AG04449 (cell line): ENCODE measurements at regions not wholly inside any gene's neighbourhood (a gene's known extent, or its start where the extent isn't known, plus 50 kb on each side); places are given as distances from the start of the nearest gene placed in this dataset.

ENCODE experiments used
- CTCF ChIA-PET: fragments of 350-600 bp; formaldehyde crosslinking; extraction: SDS; loops from one replicate; lab custom pipeline; 2021; ENCODE audit warnings: antibody characterized with exemption; lab: Yijun Ruan, JAX
- POLR2A ChIA-PET: fragments of 400-600, 350-600 bp; formaldehyde crosslinking; extraction: SDS; loops from one replicate; lab custom pipeline; 2020; ENCODE audit warnings: antibody characterized with exemption, inconsistent platforms; lab: Yijun Ruan, JAX
- DNase-seq: peaks from one replicate; pipeline ENCODE4 v3.0.0-alpha.2; 2010; ENCODE audit warnings: low read depth, low spot score
- H3K4me3 ChIP-seq: 2 replicates; pipeline ENCODE4 v1.5.1; 2011; ENCODE audit warnings: low read depth, mild to moderate bottlenecking, control low read depth, low read length
- TF ChIP-seq, protein P1 (sequence below): IDR thresholded peaks from one replicate; pipeline ENCODE4 v1.5.1; 2011; ENCODE audit warnings: mild to moderate bottlenecking, moderate library complexity, low read length, control low read depth, inconsistent platforms; ENCODE audit not compliant: insufficient read depth; ENCODE audit errors: missing control alignments

DNA sequence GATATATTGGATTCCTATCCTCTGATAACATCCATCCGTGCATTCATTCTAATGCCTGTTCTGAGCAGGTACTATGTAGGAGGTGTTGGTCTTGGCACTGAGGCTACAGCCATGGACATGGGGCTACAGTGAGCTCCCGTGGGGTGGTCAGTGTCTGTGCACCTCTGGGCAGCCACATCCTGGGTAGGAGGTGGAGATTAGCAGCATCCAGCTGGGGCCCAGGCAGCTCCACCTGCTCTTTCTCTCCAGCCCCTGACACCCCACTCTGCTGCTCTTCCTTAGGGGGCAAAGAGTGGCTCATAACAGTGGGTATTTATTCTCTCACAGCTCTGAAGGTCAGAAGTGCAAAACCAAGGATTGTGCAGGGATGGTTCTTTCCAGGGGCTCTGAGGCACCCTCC is 292.0 kb upstream of the SFSWAP start:
- no peak for DNase-seq
- H3K4me3 ChIP-seq = no peak overlapping the region
- ChIA-PET CTCF (no interaction called here), POLR2A (no interaction called here)
- TF ChIP-seq, protein P1, sequence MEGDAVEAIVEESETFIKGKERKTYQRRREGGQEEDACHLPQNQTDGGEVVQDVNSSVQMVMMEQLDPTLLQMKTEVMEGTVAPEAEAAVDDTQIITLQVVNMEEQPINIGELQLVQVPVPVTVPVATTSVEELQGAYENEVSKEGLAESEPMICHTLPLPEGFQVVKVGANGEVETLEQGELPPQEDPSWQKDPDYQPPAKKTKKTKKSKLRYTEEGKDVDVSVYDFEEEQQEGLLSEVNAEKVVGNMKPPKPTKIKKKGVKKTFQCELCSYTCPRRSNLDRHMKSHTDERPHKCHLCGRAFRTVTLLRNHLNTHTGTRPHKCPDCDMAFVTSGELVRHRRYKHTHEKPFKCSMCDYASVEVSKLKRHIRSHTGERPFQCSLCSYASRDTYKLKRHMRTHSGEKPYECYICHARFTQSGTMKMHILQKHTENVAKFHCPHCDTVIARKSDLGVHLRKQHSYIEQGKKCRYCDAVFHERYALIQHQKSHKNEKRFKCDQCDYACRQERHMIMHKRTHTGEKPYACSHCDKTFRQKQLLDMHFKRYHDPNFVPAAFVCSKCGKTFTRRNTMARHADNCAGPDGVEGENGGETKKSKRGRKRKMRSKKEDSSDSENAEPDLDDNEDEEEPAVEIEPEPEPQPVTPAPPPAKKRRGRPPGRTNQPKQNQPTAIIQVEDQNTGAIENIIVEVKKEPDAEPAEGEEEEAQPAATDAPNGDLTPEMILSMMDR = no peak

GRCh38 chr12:131420867-131421447 is 289.9 kb upstream of the SFSWAP start:
- H3K4me3 ChIP-seq = no peak overlapping the region
- DNase-seq = no peak
- CTCF ChIA-PET = no interaction called here
- TF ChIP-seq, protein P1 = no peak
- POLR2A ChIA-PET = no interaction called here

DNA sequence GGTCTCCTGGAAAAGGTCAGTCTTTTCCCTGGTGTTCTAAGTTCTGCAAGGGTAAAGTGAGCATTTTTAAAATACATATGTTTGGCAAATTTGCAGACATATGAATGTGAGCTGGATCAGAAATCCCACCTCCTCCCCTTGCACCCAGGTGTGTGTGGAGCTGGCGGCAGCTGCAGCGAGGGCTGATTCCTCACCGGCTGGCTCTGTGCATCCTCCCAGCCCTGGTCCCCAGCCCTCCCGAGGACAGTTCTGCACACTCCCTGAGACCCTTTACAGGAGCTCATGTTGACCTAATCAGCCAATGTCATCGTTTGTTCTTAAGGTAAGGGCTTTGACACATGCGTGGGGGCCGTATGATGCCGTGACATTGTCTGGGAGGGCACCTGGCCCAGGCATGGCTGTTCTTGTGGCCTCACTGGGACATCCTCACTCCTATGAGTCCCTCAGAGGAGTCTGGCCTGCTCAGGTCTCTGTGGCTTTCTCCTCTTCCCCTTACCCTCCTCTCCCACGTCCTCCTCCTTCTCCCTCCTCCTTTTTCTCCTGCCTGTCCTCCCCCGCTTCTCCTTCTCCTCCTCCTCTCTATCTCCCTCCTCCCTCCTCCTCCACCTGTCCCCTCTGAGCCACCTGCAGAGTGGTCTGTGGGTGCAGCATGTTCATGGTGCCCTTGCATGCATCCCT is 289.2 kb upstream of the SFSWAP start:
- DNase-seq = no peak
- POLR2A ChIA-PET = no interaction called here
- no peak overlapping the region for H3K4me3 ChIP-seq
- CTCF ChIA-PET = no interaction called here
- TF ChIP-seq, protein P1 = no peak

- ChIA-PET CTCF (no interaction called here), POLR2A (no interaction called here)
- no peak overlapping the region for H3K4me3 ChIP-seq
- TF ChIP-seq, protein P1 = no peak
- DNase-seq = no peak
Observed at GRCh38 chr12:131422187-131422520, 288.7 kb upstream of the SFSWAP start.

GRCh38 chr12:131422744-131423143 is 288.1 kb upstream of the SFSWAP start:
- TF ChIP-seq, protein P1 = no peak
- CTCF ChIA-PET = no interaction called here
- no peak overlapping the region for H3K4me3 ChIP-seq
- POLR2A ChIA-PET = no interaction called here
- DNase-seq = no peak

- POLR2A ChIA-PET = no interaction called here
- CTCF ChIA-PET = no interaction called here
- no peak overlapping the region for H3K4me3 ChIP-seq
- TF ChIP-seq, protein P1 = no peak
- no peak for DNase-seq
Observed at GRCh38 chr12:131424270-131424669, 286.6 kb upstream of the SFSWAP start.
